Retinal pigment epithelial cell (primary cell): ENCODE measurements at regions not wholly inside any gene's neighbourhood (a gene's known extent, or its start where the extent isn't known, plus 50 kb on each side); places are given as distances from the start of the nearest gene placed in this dataset.

Experiments used
- DNase-seq: peaks from one replicate; pipeline ENCODE4 v3.0.0-alpha.2; 2010; ENCODE audit warnings: low read depth
- H3K4me3 ChIP-seq: 2 replicates; pipeline ENCODE4 v1.5.1; 2011; ENCODE audit warnings: mild to moderate bottlenecking, low read length, control low read depth, moderate library complexity
- CTCF ChIP-seq: conservative IDR thresholded peaks from 2 replicates; pipeline ENCODE4 v1.5.1; 2011; ENCODE audit warnings: low read depth, low read length, control low read depth, inconsistent platforms

- no peak overlapping the region for H3K4me3 ChIP-seq
- no peak for DNase-seq
- no peak for TF ChIP-seq CTCF
Measured at GRCh38 chr3:106185949-106186348, 317.1 kb upstream of the CBLB start.

- no peak overlapping the region for H3K4me3 ChIP-seq
- DNase-seq: no peak
- no peak for TF ChIP-seq CTCF
Measured at GRCh38 chr3:106190296-106190695, 321.5 kb upstream of the CBLB start.

GRCh38 chr3:106191211-106191610, 322.4 kb upstream of the CBLB start:
- H3K4me3 ChIP-seq: no peak overlapping the region
- DNase-seq: no peak
- TF ChIP-seq CTCF: no peak

- DNase-seq: no peak
- TF ChIP-seq CTCF: no peak
- no peak overlapping the region for H3K4me3 ChIP-seq
Measured at GRCh38 chr3:106191913-106192312, 323.1 kb upstream of the CBLB start.

GRCh38 chr3:106193876-106194275, 325.1 kb upstream of the CBLB start:
- no peak for TF ChIP-seq CTCF
- no peak overlapping the region for H3K4me3 ChIP-seq
- no peak for DNase-seq

GRCh38 chr3:106194726-106195125, 325.9 kb upstream of the CBLB start:
- no peak for DNase-seq
- no peak for TF ChIP-seq CTCF
- no peak overlapping the region for H3K4me3 ChIP-seq

- H3K4me3 ChIP-seq: no peak overlapping the region
- DNase-seq: no peak
- TF ChIP-seq CTCF: no peak
Measured at GRCh38 chr3:106197532-106198194, 328.9 kb upstream of the CBLB start.
